ENCODE measurements at regions not wholly inside any gene's neighbourhood (a gene's known extent, or its start where the extent isn't known, plus 50 kb on each side); places are given as distances from the start of the nearest gene placed in this dataset.
"Not testable (repeated sequence)": the region's sequence is repeated elsewhere in the genome, so short reads cannot be mapped to it uniquely, and the experiment has no call there.

DNA sequence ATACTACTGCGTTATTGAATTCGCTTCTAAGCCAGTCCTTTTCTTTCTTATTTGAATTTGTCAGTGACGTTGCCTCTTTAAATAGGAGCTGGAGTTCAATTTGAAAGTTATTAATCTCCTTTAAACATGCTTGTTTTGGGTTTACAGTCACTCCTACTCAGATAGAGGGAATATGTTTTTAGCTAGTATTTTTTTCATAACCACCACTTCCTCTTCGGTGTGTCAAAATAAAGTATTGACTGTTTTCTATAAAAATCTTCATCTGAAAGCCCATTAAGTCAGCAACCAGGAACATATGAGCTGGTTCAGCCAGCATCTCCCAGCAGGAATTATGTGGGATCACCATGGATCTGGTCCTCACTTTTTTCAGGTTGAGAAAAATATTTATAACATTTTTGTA, 772.9 kb downstream of the DIPK2A start:
- TF ChIP-seq, protein P1, sequence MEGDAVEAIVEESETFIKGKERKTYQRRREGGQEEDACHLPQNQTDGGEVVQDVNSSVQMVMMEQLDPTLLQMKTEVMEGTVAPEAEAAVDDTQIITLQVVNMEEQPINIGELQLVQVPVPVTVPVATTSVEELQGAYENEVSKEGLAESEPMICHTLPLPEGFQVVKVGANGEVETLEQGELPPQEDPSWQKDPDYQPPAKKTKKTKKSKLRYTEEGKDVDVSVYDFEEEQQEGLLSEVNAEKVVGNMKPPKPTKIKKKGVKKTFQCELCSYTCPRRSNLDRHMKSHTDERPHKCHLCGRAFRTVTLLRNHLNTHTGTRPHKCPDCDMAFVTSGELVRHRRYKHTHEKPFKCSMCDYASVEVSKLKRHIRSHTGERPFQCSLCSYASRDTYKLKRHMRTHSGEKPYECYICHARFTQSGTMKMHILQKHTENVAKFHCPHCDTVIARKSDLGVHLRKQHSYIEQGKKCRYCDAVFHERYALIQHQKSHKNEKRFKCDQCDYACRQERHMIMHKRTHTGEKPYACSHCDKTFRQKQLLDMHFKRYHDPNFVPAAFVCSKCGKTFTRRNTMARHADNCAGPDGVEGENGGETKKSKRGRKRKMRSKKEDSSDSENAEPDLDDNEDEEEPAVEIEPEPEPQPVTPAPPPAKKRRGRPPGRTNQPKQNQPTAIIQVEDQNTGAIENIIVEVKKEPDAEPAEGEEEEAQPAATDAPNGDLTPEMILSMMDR (conservative IDR thresholded peaks at IDR 0.05; ENCODE audit: control insufficient read depth, insufficient read depth, low read depth, low read length) = no peak
- DNase-seq (ENCODE audit: low read depth) = no peak

GRCh38 chr3:144746631-144747030, 775.0 kb downstream of the DIPK2A start:
- DNase-seq (ENCODE audit: low read depth) = no peak
- TF ChIP-seq, protein P1 (conservative IDR thresholded peaks at IDR 0.05; ENCODE audit: control insufficient read depth, insufficient read depth, low read depth, low read length) = no peak
- H3K4me3 ChIP-seq (ENCODE audit: control insufficient read depth, low read depth, low read length) = no peak overlapping the region

More for the DNA sequence above, 772.9 kb downstream of the DIPK2A start:
- H3K4me3 ChIP-seq (ENCODE audit: control insufficient read depth, low read depth, low read length) = no peak overlapping the region

DNA sequence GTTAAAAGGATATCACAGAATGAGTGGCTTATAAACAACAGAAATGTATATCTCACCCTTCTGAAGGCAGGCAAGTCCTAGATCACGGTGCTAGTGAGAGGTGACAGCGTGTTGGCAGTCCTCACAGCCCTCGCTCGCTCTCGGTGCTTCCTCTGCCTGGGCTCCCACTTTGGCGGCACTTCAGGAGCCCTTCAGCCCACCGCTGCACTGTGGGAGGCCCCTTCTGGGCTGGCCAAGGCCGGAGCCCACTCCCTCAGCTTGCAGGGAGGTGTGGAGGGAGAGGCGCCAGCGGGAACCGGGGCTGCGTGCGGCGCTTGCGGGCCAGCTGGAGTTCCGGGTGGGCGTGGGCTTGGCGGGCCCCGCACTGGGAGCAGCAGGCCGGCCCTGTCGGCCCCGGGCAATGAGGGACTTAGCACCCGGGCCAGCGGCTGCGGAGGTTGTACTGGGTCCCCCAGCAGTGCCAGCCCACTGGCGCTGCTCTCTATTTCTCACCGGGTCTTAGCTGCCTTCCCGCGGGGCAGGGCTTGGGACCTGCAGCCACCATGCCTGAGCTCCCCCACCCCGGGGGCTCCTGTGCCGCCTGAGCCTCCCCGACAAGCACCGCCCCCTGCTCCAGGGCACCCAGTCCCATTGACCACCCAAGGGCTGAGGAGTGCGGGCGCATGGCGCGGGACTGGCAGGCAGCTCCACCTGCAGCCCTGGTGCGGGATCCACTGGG, 778.1 kb downstream of the DIPK2A start:
- H3K4me3 ChIP-seq (ENCODE audit: control insufficient read depth, low read depth, low read length); DNase-seq (ENCODE audit: low read depth): not testable (repeated sequence)

DNA sequence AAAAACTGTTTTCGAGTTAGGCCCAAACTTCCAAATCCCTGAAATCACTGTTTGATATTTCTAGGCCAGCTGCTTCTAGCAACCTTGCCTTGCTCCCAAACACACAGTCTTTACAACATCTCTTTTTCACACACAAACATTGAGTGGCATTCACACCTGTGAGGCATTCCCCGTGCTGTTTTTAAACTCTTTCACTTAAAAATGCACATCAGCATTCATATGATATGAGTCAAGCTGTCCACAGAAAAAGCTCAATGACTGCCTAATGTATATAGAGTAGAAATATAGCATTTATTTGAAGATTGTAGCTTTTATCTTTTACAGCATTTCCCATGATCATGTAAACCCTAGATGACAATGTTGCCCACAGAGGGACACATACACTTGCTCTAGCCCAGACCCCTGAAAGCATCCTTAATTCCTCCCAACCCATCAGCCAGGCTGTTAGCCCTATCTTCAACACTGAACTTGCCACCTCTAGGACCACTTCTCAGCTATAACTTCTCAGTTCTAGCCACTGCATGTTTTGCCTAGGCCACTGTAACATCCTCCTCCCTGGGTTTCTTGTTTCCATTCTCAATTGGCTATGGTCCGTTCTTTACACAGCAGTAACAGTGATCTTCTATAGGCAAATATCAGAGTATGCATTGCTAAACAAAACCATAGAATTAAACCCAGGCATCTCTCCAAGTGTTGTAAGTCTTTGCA, 782.6 kb downstream of the DIPK2A start:
- no peak for DNase-seq (ENCODE audit: low read depth)
- H3K4me3 ChIP-seq (ENCODE audit: control insufficient read depth, low read depth, low read length) = no peak overlapping the region
- TF ChIP-seq, protein P1 (conservative IDR thresholded peaks at IDR 0.05; ENCODE audit: control insufficient read depth, insufficient read depth, low read depth, low read length) = no peak

DNA sequence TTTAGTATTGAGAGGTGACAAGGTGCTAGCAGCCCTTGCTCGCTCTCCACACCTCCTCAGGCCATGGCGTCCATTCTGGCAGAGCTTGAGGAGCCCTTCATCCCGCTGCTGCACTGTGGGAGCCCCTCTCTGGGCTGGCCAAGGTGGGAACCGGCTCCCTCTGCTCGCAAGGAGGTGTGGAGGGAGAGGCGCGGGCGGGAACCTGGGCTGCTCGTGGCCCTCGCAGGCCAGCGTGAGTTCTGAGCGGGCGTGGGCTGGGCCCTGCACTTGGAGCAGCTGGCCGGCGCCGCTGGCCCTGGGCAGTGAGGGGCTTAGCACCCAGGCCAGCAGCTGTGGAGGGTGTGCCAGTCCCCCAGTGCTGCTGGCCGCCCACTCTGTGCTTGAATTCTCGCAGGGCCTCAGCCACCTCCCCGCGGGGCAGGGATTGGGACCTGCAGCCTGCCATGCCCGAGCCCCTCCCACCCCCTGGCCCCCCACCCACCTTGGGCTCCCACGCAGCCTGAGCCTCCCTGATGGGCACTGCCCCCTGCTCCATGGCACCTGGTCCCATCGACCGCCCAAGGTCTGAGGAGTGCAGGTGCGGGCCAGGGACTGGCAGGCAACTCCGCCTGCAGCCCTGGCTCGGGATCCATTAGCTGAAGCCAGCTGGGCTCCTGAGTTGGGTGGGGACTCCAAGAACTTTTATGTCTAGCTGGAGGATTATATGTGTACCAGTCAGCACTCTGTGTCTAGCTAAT, 785.2 kb downstream of the DIPK2A start:
- no peak overlapping the region for H3K4me3 ChIP-seq (ENCODE audit: control insufficient read depth, low read depth, low read length)
- TF ChIP-seq, protein P1 (conservative IDR thresholded peaks at IDR 0.05; ENCODE audit: control insufficient read depth, insufficient read depth, low read depth, low read length) = no peak
- DNase-seq (ENCODE audit: low read depth) = no peak

- H3K4me3 ChIP-seq (ENCODE audit: control insufficient read depth, low read depth, low read length) = no peak overlapping the region
- DNase-seq (ENCODE audit: low read depth) = peak; percentile 6
- TF ChIP-seq, protein P1 (conservative IDR thresholded peaks at IDR 0.05; ENCODE audit: control insufficient read depth, insufficient read depth, low read depth, low read length) = no peak
These were observed 789.2 kb downstream of the DIPK2A start for GRCh38 chr3:144760831-144761230.

GRCh38 chr3:144762091-144762490, 790.5 kb downstream of the DIPK2A start:
- H3K4me3 ChIP-seq (ENCODE audit: control insufficient read depth, low read depth, low read length) = no peak overlapping the region
- DNase-seq (ENCODE audit: low read depth) = no peak
- TF ChIP-seq, protein P1 (conservative IDR thresholded peaks at IDR 0.05; ENCODE audit: control insufficient read depth, insufficient read depth, low read depth, low read length) = no peak
